ENCODE measurements at regions not wholly inside any gene's neighbourhood (a gene's known extent, or its start where the extent isn't known, plus 50 kb on each side); places are given as distances from the start of the nearest gene placed in this dataset.

GRCh38 chr4:187181054-187181453 is 457.4 kb upstream of the FAT1 start:
- no peak for DNase-seq (ENCODE audit: low read depth)

- DNase-seq (ENCODE audit: low read depth) = no peak
These were observed 459.7 kb upstream of the FAT1 start for GRCh38 chr4:187183346-187183745.

GRCh38 chr4:187183826-187184225 is 460.2 kb upstream of the FAT1 start:
- DNase-seq (ENCODE audit: low read depth) = peak; percentile 19

- DNase-seq (ENCODE audit: low read depth) = no peak
These were observed 460.9 kb upstream of the FAT1 start for GRCh38 chr4:187184508-187184907.

- no peak for DNase-seq (ENCODE audit: low read depth)
These were observed 464.5 kb upstream of the FAT1 start for GRCh38 chr4:187188118-187188517.

GRCh38 chr4:187188741-187189140 is 465.1 kb upstream of the FAT1 start:
- no peak for DNase-seq (ENCODE audit: low read depth)

- DNase-seq (ENCODE audit: low read depth) = no peak
These were observed 466.7 kb upstream of the FAT1 start for GRCh38 chr4:187190390-187190789.

GRCh38 chr4:187191676-187192075 is 468.0 kb upstream of the FAT1 start:
- no peak for DNase-seq (ENCODE audit: low read depth)

GRCh38 chr4:187192266-187192665 is 468.6 kb upstream of the FAT1 start:
- no peak for DNase-seq (ENCODE audit: low read depth)

- no peak for DNase-seq (ENCODE audit: low read depth)
These were observed 469.5 kb upstream of the FAT1 start for GRCh38 chr4:187193141-187193540.

GRCh38 chr4:187204389-187204918 is 480.8 kb upstream of the FAT1 start:
- no peak for DNase-seq (ENCODE audit: low read depth)

- no peak for DNase-seq (ENCODE audit: low read depth)
These were observed 484.3 kb upstream of the FAT1 start for GRCh38 chr4:187207931-187208330.

GRCh38 chr4:187208651-187209050 is 485.0 kb upstream of the FAT1 start:
- DNase-seq (ENCODE audit: low read depth) = no peak

GRCh38 chr4:187209921-187210613 is 486.4 kb upstream of the FAT1 start:
- peak; percentile 91 for DNase-seq (ENCODE audit: low read depth)

GRCh38 chr4:187212446-187213080 is 488.9 kb upstream of the FAT1 start:
- DNase-seq (ENCODE audit: low read depth) = no peak

GRCh38 chr4:187215438-187215837 is 491.8 kb upstream of the FAT1 start:
- DNase-seq (ENCODE audit: low read depth) = no peak

GRCh38 chr4:187218705-187219245 is 495.1 kb upstream of the FAT1 start:
- peak; percentile 86 for DNase-seq (ENCODE audit: low read depth)

GRCh38 chr4:187224560-187224959 is 500.9 kb upstream of the FAT1 start:
- no peak for DNase-seq (ENCODE audit: low read depth)

GRCh38 chr4:187227907-187228704 is 504.4 kb upstream of the FAT1 start:
- DNase-seq (ENCODE audit: low read depth) = no peak

- DNase-seq (ENCODE audit: low read depth) = no peak
These were observed 508.5 kb upstream of the FAT1 start for GRCh38 chr4:187232196-187232595.

GRCh38 chr4:187232796-187233195 is 509.1 kb upstream of the FAT1 start:
- no peak for DNase-seq (ENCODE audit: low read depth)

- no peak for DNase-seq (ENCODE audit: low read depth)
These were observed 512.0 kb upstream of the FAT1 start for GRCh38 chr4:187235456-187236170.

Measured in amniotic epithelial cell (primary cell).